DND-41 (cell line): ENCODE measurements at regions not wholly inside any gene's neighbourhood (a gene's known extent, or its start where the extent isn't known, plus 50 kb on each side); places are given as distances from the start of the nearest gene placed in this dataset.

ENCODE experiments used
- ATAC-seq: fragments of 200-7000 bp; cut with Tn5 transposase; 3 replicates; pipeline ENCODE4 v1.9.1; 2021; ENCODE audit warnings: low read depth; ENCODE audit not compliant: insufficient read depth
- DNase-seq: peaks from one replicate; pipeline ENCODE4 v3.0.0-alpha.2; 2020
- H2AFZ ChIP-seq: 2 replicates; pipeline ENCODE4 v1.6.0; 2012; ENCODE audit warnings: low read depth, low read length
- H3K27ac ChIP-seq: 2 replicates; pipeline ENCODE4 v1.5.1; 2012; ENCODE audit warnings: low read length, inconsistent platforms
- H3K27me3 ChIP-seq: fragments of 200-600 bp; sonication (generic); 2 replicates; pipeline ENCODE4 v1.6.0; 2012; ENCODE audit warnings: low read length, mild to moderate bottlenecking, inconsistent platforms; ENCODE audit not compliant: insufficient read depth, poor library complexity
- H3K36me3 ChIP-seq: 2 replicates; pipeline ENCODE4 v1.5.1; 2012; ENCODE audit warnings: low read length, inconsistent platforms; ENCODE audit not compliant: insufficient read depth
- H3K4me1 ChIP-seq: 2 replicates; pipeline ENCODE4 v1.5.1; 2012; ENCODE audit warnings: mild to moderate bottlenecking, low read length; ENCODE audit not compliant: insufficient read depth
- H3K4me2 ChIP-seq: 2 replicates; pipeline ENCODE4 v1.6.0; 2012; ENCODE audit warnings: mild to moderate bottlenecking, moderate library complexity, low read length, inconsistent platforms; ENCODE audit not compliant: insufficient read depth
- H3K4me3 ChIP-seq, 2 experiments: fragments of 200-600 bp in 1 of 2; shearing (Covaris generic) in 1 of 2; 2 replicates each; pipeline ENCODE4 v1.5.1; 2012 to 2016; ENCODE audit warnings: inconsistent platforms in 2 of 2, low read length in 2 of 2, mild to moderate bottlenecking in 2 of 2, low read depth in 1 of 2, moderate library complexity in 1 of 2
- H3K79me2 ChIP-seq: 2 replicates; pipeline ENCODE4 v1.6.0; 2012; ENCODE audit warnings: low read length, inconsistent platforms; ENCODE audit not compliant: insufficient read depth
- H3K9ac ChIP-seq: 2 replicates; pipeline ENCODE4 v1.6.0; 2012; ENCODE audit warnings: low read depth, mild to moderate bottlenecking, inconsistent platforms, low read length, moderate library complexity
- H3K9me3 ChIP-seq: 2 replicates; pipeline ENCODE4 v1.5.1; 2012; ENCODE audit warnings: low read length, moderate library complexity, mild to moderate bottlenecking, inconsistent platforms; ENCODE audit not compliant: insufficient read depth, severe bottlenecking
- H4K20me1 ChIP-seq: 2 replicates; pipeline ENCODE4 v1.6.0; 2012; ENCODE audit warnings: low read length; ENCODE audit not compliant: insufficient read depth
- CTCF ChIP-seq: IDR thresholded peaks from 2 replicates; pipeline ENCODE4 v1.5.1; 2012; ENCODE audit warnings: borderline replicate concordance, low read length, moderate library complexity, mild to moderate bottlenecking; ENCODE audit not compliant: poor library complexity, severe bottlenecking; ENCODE audit errors: extremely low read depth
- EZH2 ChIP-seq: IDR thresholded peaks from 3 replicates; pipeline ENCODE4 v1.6.1; 2012; ENCODE audit warnings: borderline replicate concordance, low read depth, mild to moderate bottlenecking, moderate library complexity, low read length, inconsistent platforms; ENCODE audit not compliant: severe bottlenecking

DNA sequence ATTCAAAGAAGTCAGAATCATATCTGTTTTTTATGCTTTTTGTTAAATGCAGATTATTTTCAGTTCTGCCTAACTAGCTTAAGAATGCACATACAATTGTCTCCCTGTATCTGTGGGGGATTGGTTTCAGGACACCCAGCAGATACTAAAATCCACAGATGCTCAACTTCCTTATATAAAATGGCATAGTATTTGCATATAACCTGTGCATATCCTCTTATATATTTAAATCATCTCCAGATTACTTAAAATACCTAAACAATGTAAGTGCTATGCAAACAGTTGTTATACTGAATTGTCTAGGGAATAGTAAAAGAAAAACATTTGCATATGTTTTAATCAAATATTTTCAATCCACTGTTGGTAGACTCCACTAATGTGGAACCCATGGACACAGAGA lies 279.4 kb downstream of the TMA16 start:
- H3K4me3 ChIP-seq: no peak overlapping the region
- no peaks in the 10 kb centered on the region for H3K79me2 ChIP-seq
- H3K9ac ChIP-seq: no peak overlapping the region
- H2AFZ ChIP-seq: no peak overlapping the region
- no peaks in the 10 kb centered on the region for H4K20me1 ChIP-seq
- no peak overlapping the region for H3K4me2 ChIP-seq
- no peaks in the 10 kb centered on the region for H3K27me3 ChIP-seq
- ATAC-seq: no peak
- H3K27ac ChIP-seq: no peak overlapping the region
- TF ChIP-seq EZH2 (no peak), CTCF (no peak)
- H3K36me3 ChIP-seq: no peaks in the 10 kb centered on the region
- no peak for DNase-seq
- no peaks in the 10 kb centered on the region for H3K4me1 ChIP-seq
- no peaks in the 10 kb centered on the region for H3K9me3 ChIP-seq

DNA sequence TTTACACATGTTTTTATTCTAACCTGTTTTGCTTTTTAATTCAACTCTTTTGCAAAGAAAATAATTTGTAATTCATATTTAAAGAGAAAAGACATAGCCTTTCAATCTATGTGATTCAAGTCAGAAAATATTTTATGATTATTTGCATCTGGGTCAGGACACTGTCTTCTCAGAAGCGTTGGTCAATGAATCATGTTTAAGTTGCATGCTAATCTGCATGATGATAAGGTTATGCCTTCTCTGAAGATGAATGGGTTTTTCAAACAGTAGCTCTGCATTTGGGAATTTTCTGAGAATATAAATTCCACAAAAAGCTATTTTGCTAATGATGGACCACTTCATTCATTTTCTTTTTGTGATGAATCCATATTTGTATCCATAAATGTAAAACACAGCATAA lies 282.5 kb downstream of the TMA16 start:
- H3K79me2 ChIP-seq: no peaks in the 10 kb centered on the region
- H4K20me1 ChIP-seq: no peaks in the 10 kb centered on the region
- no peak overlapping the region for H2AFZ ChIP-seq
- H3K4me3 ChIP-seq: no peak overlapping the region
- no peaks in the 10 kb centered on the region for H3K36me3 ChIP-seq
- no peak overlapping the region for H3K4me2 ChIP-seq
- H3K4me1 ChIP-seq: no peaks in the 10 kb centered on the region
- DNase-seq (no peak), ATAC-seq (no peak)
- H3K27ac ChIP-seq: no peak overlapping the region
- no peaks in the 10 kb centered on the region for H3K9me3 ChIP-seq
- TF ChIP-seq EZH2 (no peak), CTCF (no peak)
- H3K27me3 ChIP-seq: no peaks in the 10 kb centered on the region
- H3K9ac ChIP-seq: no peak overlapping the region

GRCh38 chr4:163781726-163782125 lies 287.2 kb downstream of the TMA16 start:
- Histone ChIP-seq H3K9me3 (no peaks in the 10 kb centered on the region), H3K4me3 (no peak overlapping the region), H3K4me2 (no peak overlapping the region), H2AFZ (no peak overlapping the region), H3K4me1 (no peaks in the 10 kb centered on the region), H3K27me3 (no peaks in the 10 kb centered on the region), H3K36me3 (no peaks in the 10 kb centered on the region), H3K27ac (no peak overlapping the region), H4K20me1 (no peaks in the 10 kb centered on the region), H3K79me2 (no peaks in the 10 kb centered on the region), H3K9ac (no peak overlapping the region)
- ATAC-seq (no peak), DNase-seq (no peak)
- TF ChIP-seq CTCF: no peak
- TF ChIP-seq EZH2: no peak

- no peak overlapping the region for H3K9ac ChIP-seq
- no peak for ATAC-seq
Measured at GRCh38 chr4:163790231-163790630, 295.7 kb downstream of the TMA16 start.

More at GRCh38 chr4:163790231-163790630, 295.7 kb downstream of the TMA16 start:
- Histone ChIP-seq H3K27me3 (no peaks in the 10 kb centered on the region), H3K4me3 (no peak overlapping the region), H3K27ac (no peak overlapping the region), H3K79me2 (no peaks in the 10 kb centered on the region), H3K36me3 (no peaks in the 10 kb centered on the region), H3K4me2 (no peak overlapping the region), H4K20me1 (no peaks in the 10 kb centered on the region), H2AFZ (no peak overlapping the region), H3K9me3 (no peaks in the 10 kb centered on the region), H3K4me1 (no peaks in the 10 kb centered on the region)
- TF ChIP-seq EZH2: no peak
- no peak for TF ChIP-seq CTCF
- no peak for DNase-seq
